H1 (cell line): ENCODE measurements at regions not wholly inside any gene's neighbourhood (a gene's known extent, or its start where the extent isn't known, plus 50 kb on each side); places are given as distances from the start of the nearest gene placed in this dataset.

Experiments used
- CTCF ChIA-PET: fragments of 300-600 bp; sonication (Branson Sonifier 250); formaldehyde crosslinking; loops from one replicate; lab custom pipeline; 2021; ENCODE audit not compliant: partially characterized antibody; lab: Charles Lee
- POLR2A ChIA-PET: fragments of 300-600 bp; sonication (Branson Sonifier 250); formaldehyde crosslinking; loops from one replicate; lab custom pipeline; 2021; ENCODE audit warnings: inconsistent platforms; ENCODE audit not compliant: partially characterized antibody; lab: Charles Lee
- DNase-seq, 2 experiments: peaks; one replicate each; pipeline versions ENCODE4 v3.0.0 to v3.0.0-alpha.2; 2010 to 2022; ENCODE audit warnings: low spot score in 2 of 2, low read depth in 1 of 2, mixed read lengths in 1 of 2
- FAIRE-seq: peaks from 2 replicates; lab custom pipeline; 2011; peaks lifted over from hg19 to GRCh38; lab: Jason Lieb, UNC
- H2AFZ ChIP-seq: 2 replicates; pipeline ENCODE4 v1.8.1; 2012; ENCODE audit warnings: low read length, inconsistent platforms
- H2AK5ac ChIP-seq: 2 replicates; pipeline ENCODE4 v1.6.1; 2013; ENCODE audit warnings: low read depth, low read length
- H2BK120ac ChIP-seq: replicated peaks from 2 replicates; pipeline ENCODE3; 2013; ENCODE audit warnings: low read depth, low read length, inconsistent platforms
- H2BK12ac ChIP-seq: 2 replicates; pipeline ENCODE4 v1.6.1; 2013; ENCODE audit warnings: low read depth, low read length
- H2BK15ac ChIP-seq: 2 replicates; pipeline ENCODE4 v1.6.1; 2013; ENCODE audit warnings: low read length
- H2BK20ac ChIP-seq: 2 replicates; pipeline ENCODE4 v1.6.1; 2013; ENCODE audit warnings: low read length
- H2BK5ac ChIP-seq: 2 replicates; pipeline ENCODE4 v1.6.1; 2013; ENCODE audit warnings: low read depth, low read length
- H3K14ac ChIP-seq: 2 replicates; pipeline ENCODE4 v1.6.1; 2013; ENCODE audit warnings: inconsistent platforms; ENCODE audit not compliant: insufficient read length
- H3K18ac ChIP-seq: 2 replicates; pipeline ENCODE4 v1.6.1; 2013; ENCODE audit warnings: low read length; ENCODE audit errors: extremely low read depth
- H3K23ac ChIP-seq: 2 replicates; pipeline ENCODE4 v1.6.1; 2013; ENCODE audit warnings: inconsistent platforms; ENCODE audit not compliant: insufficient read length
- H3K23me2 ChIP-seq: 2 replicates; pipeline ENCODE4 v1.6.1; 2013; ENCODE audit warnings: low read depth, low read length
- H3K27ac ChIP-seq: 2 replicates; pipeline ENCODE4 v1.6.1; 2011; ENCODE audit warnings: low read depth, low read length, inconsistent platforms
- H3K27me3 ChIP-seq, 4 experiments: replicated peaks in 1 of 4; 1 replicate in 1 of 4; 2 replicates in 3 of 4; pipeline versions ENCODE4 v1.6.1 to v1.8.1; 2011 to 2013; ENCODE audit warnings: low read length in 3 of 4, mild to moderate bottlenecking in 3 of 4, inconsistent platforms in 2 of 4, mixed read lengths in 2 of 4, moderate library complexity in 1 of 4; ENCODE audit not compliant: control insufficient read depth in 3 of 4, insufficient read depth in 3 of 4; ENCODE audit errors: extremely low read depth in 1 of 4
- H3K36me3 ChIP-seq, 4 experiments: 2 replicates each; pipeline versions ENCODE4 v1.6.1 to v1.8.1; 2011 to 2013; ENCODE audit warnings: mild to moderate bottlenecking in 4 of 4, low read length in 3 of 4, moderate library complexity in 2 of 4, control low read depth in 1 of 4, inconsistent platforms in 1 of 4; ENCODE audit not compliant: insufficient read depth in 4 of 4, control insufficient read depth in 2 of 4
- H3K4ac ChIP-seq: replicated peaks from 2 replicates; pipeline ENCODE3; 2013; ENCODE audit warnings: low read length, low read depth, mixed read lengths, inconsistent platforms; ENCODE audit not compliant: insufficient read length
- H3K4me1 ChIP-seq, 4 experiments: replicated peaks in 1 of 4; 1 replicate in 1 of 4; 2 replicates in 3 of 4; pipeline versions ENCODE4 v1.6.1 to v1.8.1; 2011 to 2013; ENCODE audit warnings: low read length in 3 of 4, inconsistent platforms in 2 of 4, mixed read lengths in 1 of 4; ENCODE audit not compliant: insufficient read depth in 4 of 4, control insufficient read depth in 3 of 4
- H3K4me2 ChIP-seq, 2 experiments: 2 replicates each; pipeline versions ENCODE4 v1.6.1 to v1.8.1; 2011 to 2013; ENCODE audit warnings: low read depth in 2 of 2, low read length in 2 of 2, control low read depth in 1 of 2, inconsistent platforms in 1 of 2, mild to moderate bottlenecking in 1 of 2; ENCODE audit not compliant: insufficient read depth in 1 of 2
- H3K4me3 ChIP-seq, 4 experiments: fragments of 200-600, 300-600 bp in 1 of 4; sonication (generic), shearing (Covaris generic), sonication (Bioruptor Twin) in 1 of 4; 2 replicates each; pipeline versions ENCODE4 v1.5.1 to v1.8.1; 2011 to 2016; ENCODE audit warnings: low read length in 4 of 4, low read depth in 3 of 4, control low read depth in 2 of 4, inconsistent platforms in 2 of 4, mild to moderate bottlenecking in 2 of 4, mixed read lengths in 1 of 4, moderate library complexity in 1 of 4; ENCODE audit not compliant: insufficient read depth in 2 of 4; ENCODE audit errors: extremely low read depth in 1 of 4
- H3K56ac ChIP-seq: replicated peaks from 2 replicates; pipeline ENCODE3; 2013; ENCODE audit warnings: low read depth, mild to moderate bottlenecking, mixed read lengths, low read length, inconsistent platforms; ENCODE audit not compliant: insufficient read length
- H3K79me1 ChIP-seq: 2 replicates; pipeline ENCODE4 v1.6.1; 2013; ENCODE audit warnings: low read depth, low read length, control low read depth
- H3K79me2 ChIP-seq, 2 experiments: 2 replicates each; pipeline versions ENCODE4 v1.6.1 to v1.8.1; 2012 to 2013; ENCODE audit warnings: low read length in 2 of 2, mild to moderate bottlenecking in 2 of 2, inconsistent platforms in 1 of 2; ENCODE audit not compliant: insufficient read depth in 2 of 2, control insufficient read depth in 1 of 2
- H3K9ac ChIP-seq, 4 experiments: replicated peaks in 1 of 4; 1 replicate in 1 of 4; 2 replicates in 3 of 4; pipeline versions ENCODE4 v1.6.1 to v1.8.1; 2011 to 2013; ENCODE audit warnings: low read depth in 3 of 4, low read length in 3 of 4, control low read depth in 2 of 4, mild to moderate bottlenecking in 2 of 4, moderate library complexity in 2 of 4, inconsistent platforms in 1 of 4; ENCODE audit errors: extremely low read depth in 1 of 4
- H3K9me3 ChIP-seq, 2 experiments: 2 replicates each; pipeline versions ENCODE4 v1.6.1 to v1.8.1; 2012 to 2013; ENCODE audit warnings: mild to moderate bottlenecking in 2 of 2, moderate library complexity in 2 of 2, control low read depth in 1 of 2, inconsistent platforms in 1 of 2, low read depth in 1 of 2, low read length in 1 of 2, mixed read lengths in 1 of 2; ENCODE audit not compliant: insufficient read depth in 2 of 2
- H4K20me1 ChIP-seq, 2 experiments: replicated peaks in 1 of 2; 2 replicates each; pipeline versions ENCODE3 to v1.8.1; 2011 to 2013; ENCODE audit warnings: inconsistent platforms in 2 of 2, low read length in 2 of 2, mild to moderate bottlenecking in 1 of 2; ENCODE audit not compliant: insufficient read depth in 2 of 2, control insufficient read depth in 1 of 2
- H4K5ac ChIP-seq: 2 replicates; pipeline ENCODE4 v1.6.1; 2013; ENCODE audit warnings: low read length, low read depth, mixed read lengths, inconsistent platforms; ENCODE audit not compliant: insufficient read length
- H4K8ac ChIP-seq: 2 replicates; pipeline ENCODE4 v1.8.0; 2013; ENCODE audit warnings: mild to moderate bottlenecking, moderate library complexity, low read length, inconsistent platforms; ENCODE audit not compliant: insufficient read depth; ENCODE audit errors: extremely low read depth
- H4K91ac ChIP-seq: replicated peaks from 2 replicates; pipeline ENCODE3; 2013; ENCODE audit warnings: low read length, mixed read lengths, inconsistent platforms; ENCODE audit not compliant: insufficient read length
- BRCA1 ChIP-seq: IDR thresholded peaks from 2 replicates; pipeline ENCODE4 v1.6.1; 2012; ENCODE audit warnings: low read depth, low read length, improper control_type of control experiment
- CTBP2 ChIP-seq: IDR thresholded peaks from 2 replicates; pipeline ENCODE4 v1.7.0; 2011; ENCODE audit warnings: borderline replicate concordance, mild to moderate bottlenecking, moderate library complexity, mixed read lengths, low read length; ENCODE audit not compliant: insufficient read depth, insufficient read length
- GABPA ChIP-seq: IDR thresholded peaks from 2 replicates; pipeline ENCODE4 v1.6.1; 2011; ENCODE audit warnings: mild to moderate bottlenecking, low read length, moderate library complexity, borderline replicate concordance; ENCODE audit not compliant: insufficient read depth
- GTF2F1 ChIP-seq: IDR thresholded peaks from 2 replicates; pipeline ENCODE4 v1.6.1; 2012; ENCODE audit warnings: low read depth, low read length, improper control_type of control experiment, borderline replicate concordance
- KDM4A ChIP-seq: IDR thresholded peaks from one replicate; pipeline ENCODE4 v1.7.1; 2012; ENCODE audit warnings: low read depth, mild to moderate bottlenecking, moderate library complexity, low read length, inconsistent platforms; ENCODE audit not compliant: severe bottlenecking
- KDM5A ChIP-seq: fragments of 200-600 bp; IDR thresholded peaks from 2 replicates; pipeline ENCODE4 v1.7.1; 2012; ENCODE audit warnings: mild to moderate bottlenecking, low read length, inconsistent platforms, mixed read lengths
- MAFK ChIP-seq: IDR thresholded peaks from 2 replicates; pipeline ENCODE4 v1.6.1; 2012; ENCODE audit warnings: low read depth, mild to moderate bottlenecking, improper control_type of control experiment, low read length
- POU5F1 ChIP-seq: IDR thresholded peaks from 2 replicates; pipeline ENCODE4 v1.6.1; 2011; ENCODE audit warnings: low read depth, mild to moderate bottlenecking, low read length, moderate library complexity
- RBBP5 ChIP-seq: IDR thresholded peaks from 2 replicates; pipeline ENCODE4 v1.7.1; 2012; ENCODE audit warnings: low read depth, mild to moderate bottlenecking, inconsistent platforms, low read length, moderate library complexity, borderline replicate concordance
- SIRT6 ChIP-seq: IDR thresholded peaks from one replicate; pipeline ENCODE4 v1.7.1; 2012; ENCODE audit warnings: low read length, inconsistent platforms
- SRF ChIP-seq: IDR thresholded peaks from 2 replicates; pipeline ENCODE4 v1.6.1; 2011; ENCODE audit warnings: mild to moderate bottlenecking, low read depth, low read length, moderate library complexity
- SUZ12 ChIP-seq: fragments of 200-600 bp; sonication (generic); IDR thresholded peaks from 2 replicates; pipeline ENCODE4 v1.6.1; 2012; ENCODE audit warnings: mild to moderate bottlenecking, inconsistent platforms, low read length, moderate library complexity, mixed read lengths
- TCF12 ChIP-seq: IDR thresholded peaks from 2 replicates; pipeline ENCODE4 v1.6.1; 2011; ENCODE audit warnings: low read depth, mild to moderate bottlenecking, low read length
- WGBS, 2 experiments: shearing (Covaris generic) in 1 of 2; methylation state at CpG; one replicate each; pipeline versions ENCODE4 v1.1.6 to v1.1.7; 2013 to 2015; ENCODE audit warnings: low lambda C conversion rate in 2 of 2, mixed read lengths in 2 of 2, inconsistent platforms in 1 of 2, low coverage in 1 of 2, missing lambda C conversion rate in 1 of 2; ENCODE audit not compliant: insufficient replicate concordance in 2 of 2, insufficient coverage in 1 of 2, insufficient read length in 1 of 2; ENCODE audit errors: extremely low coverage in 1 of 2, missing lambda C conversion rate in 1 of 2; 5-methylcytosine and 5-hydroxymethylcytosine counted together
- TF ChIP-seq, protein P1 (sequence below): IDR thresholded peaks from 2 replicates; pipeline ENCODE4 v1.6.1; 2012; ENCODE audit warnings: inconsistent platforms
- TF ChIP-seq, protein P2 (sequence below): IDR thresholded peaks from 2 replicates; pipeline ENCODE4 v1.6.1; 2012; ENCODE audit warnings: inconsistent platforms

DNA sequence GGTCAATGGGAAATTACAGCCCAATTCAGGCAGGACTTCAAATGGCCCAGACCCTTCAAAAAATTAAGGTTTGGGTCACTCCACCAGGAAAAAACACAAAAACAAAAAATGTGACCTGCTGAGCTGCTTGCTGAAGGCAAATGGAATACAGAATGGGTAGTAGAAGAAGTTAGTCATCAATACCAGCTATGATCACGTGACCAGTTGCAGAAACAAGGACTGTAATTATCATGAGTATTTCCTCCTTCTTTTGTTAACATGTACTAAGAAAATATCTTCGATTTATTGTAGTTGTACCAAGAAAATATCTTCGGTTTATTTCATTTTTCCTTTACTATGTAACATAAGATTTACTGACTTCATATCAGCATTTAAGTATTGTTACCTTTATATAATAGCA is 1183.6 kb downstream of the CDH8 start:
- Histone ChIP-seq H3K4me1 (no peaks in the 10 kb centered on the region), H2BK20ac (no peak overlapping the region), H4K8ac (no peak overlapping the region), H2BK120ac (no peak overlapping the region), H3K23me2 (no peaks in the 10 kb centered on the region), H3K18ac (no peak overlapping the region), H3K36me3 (no peaks in the 10 kb centered on the region), H2BK5ac (no peak overlapping the region), H3K79me2 (no peaks in the 10 kb centered on the region), H4K91ac (no peak overlapping the region), H3K9me3 (no peaks in the 10 kb centered on the region; a peak in 1 of 4 replicates), H2BK12ac (no peak overlapping the region), H4K20me1 (no peaks in the 10 kb centered on the region), H3K4me3 (no peak overlapping the region), H3K23ac (no peak overlapping the region), H4K5ac (no peak overlapping the region), H3K27me3 (no peaks in the 10 kb centered on the region), H3K9ac (no peak overlapping the region), H2AFZ (no peak overlapping the region), H2BK15ac (no peak overlapping the region), H2AK5ac (no peak overlapping the region), H3K14ac (no peak overlapping the region), H3K4ac (no peak overlapping the region), H3K4me2 (no peak overlapping the region), H3K56ac (no peak overlapping the region), H3K79me1 (no peaks in the 10 kb centered on the region), H3K27ac (no peak overlapping the region)
- 94% methylated on average over 3 of the region's 3 CpGs; no CpG with 5 or more reads in 1 of the 2 experiments for WGBS, 2 experiments
- ChIA-PET POLR2A (no interaction called here), CTCF (no interaction called here)
- no peak for FAIRE-seq
- no peak for DNase-seq
- TF ChIP-seq BRCA1 = no peak
- no peak for TF ChIP-seq TCF12
- TF ChIP-seq POU5F1 = no peak
- TF ChIP-seq, protein P1, sequence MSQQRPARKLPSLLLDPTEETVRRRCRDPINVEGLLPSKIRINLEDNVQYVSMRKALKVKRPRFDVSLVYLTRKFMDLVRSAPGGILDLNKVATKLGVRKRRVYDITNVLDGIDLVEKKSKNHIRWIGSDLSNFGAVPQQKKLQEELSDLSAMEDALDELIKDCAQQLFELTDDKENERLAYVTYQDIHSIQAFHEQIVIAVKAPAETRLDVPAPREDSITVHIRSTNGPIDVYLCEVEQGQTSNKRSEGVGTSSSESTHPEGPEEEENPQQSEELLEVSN = no peak
- no peak for TF ChIP-seq SRF
- TF ChIP-seq RBBP5 = no peak
- TF ChIP-seq KDM5A = no peak
- no peak for TF ChIP-seq GTF2F1
- no peak for TF ChIP-seq GABPA
- TF ChIP-seq SIRT6 = no peak
- no peak for TF ChIP-seq CTBP2
- TF ChIP-seq MAFK = no peak
- TF ChIP-seq SUZ12 = no peak
- TF ChIP-seq KDM4A = no peak
- TF ChIP-seq, protein P2, sequence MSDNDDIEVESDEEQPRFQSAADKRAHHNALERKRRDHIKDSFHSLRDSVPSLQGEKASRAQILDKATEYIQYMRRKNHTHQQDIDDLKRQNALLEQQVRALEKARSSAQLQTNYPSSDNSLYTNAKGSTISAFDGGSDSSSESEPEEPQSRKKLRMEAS = no peak
